GM12892 (cell line): ENCODE measurements at regions not wholly inside any gene's neighbourhood (a gene's known extent, or its start where the extent isn't known, plus 50 kb on each side); places are given as distances from the start of the nearest gene placed in this dataset.

Source experiments
- POLR2A ChIP-seq: IDR thresholded peaks from 2 replicates; pipeline ENCODE4 v1.6.1; 2011; ENCODE audit warnings: low read depth, low read length, control low read depth
- POLR2AphosphoS5 ChIP-seq: IDR thresholded peaks from 2 replicates; pipeline ENCODE4 v1.6.1; 2011; ENCODE audit warnings: low read depth, low read length, control low read depth
- TAF1 ChIP-seq: IDR thresholded peaks from 2 replicates; pipeline ENCODE4 v1.6.1; 2011; ENCODE audit warnings: low read depth, mild to moderate bottlenecking, control low read depth, low read length, borderline replicate concordance

DNA sequence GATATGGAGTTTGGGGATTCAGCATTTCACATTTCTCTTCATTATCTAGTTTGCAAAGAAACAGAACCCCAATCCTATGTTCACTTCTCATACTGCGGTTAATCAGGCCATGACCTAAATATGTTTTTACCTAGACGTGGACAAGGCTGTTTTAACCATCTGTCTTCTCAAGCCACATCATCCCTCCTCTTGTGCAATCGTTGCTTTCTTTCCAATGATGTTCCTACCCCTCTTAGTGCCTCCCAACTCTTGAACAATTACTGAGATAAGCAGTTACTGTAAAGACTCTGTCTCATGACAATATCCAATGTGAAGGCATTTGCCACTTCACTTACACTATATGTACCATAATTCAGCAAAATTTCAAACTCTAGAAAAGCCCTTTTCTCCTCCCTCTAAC lies 406.2 kb downstream of the LIG4 start:
- TF ChIP-seq POLR2A (no peak), POLR2AphosphoS5 (no peak), TAF1 (no peak)
